UCSD-AML1 (cell line): ENCODE measurements at regions not wholly inside any gene's neighbourhood (a gene's known extent, or its start where the extent isn't known, plus 50 kb on each side); places are given as distances from the start of the nearest gene placed in this dataset.
"Not testable (repeated sequence)": the region's sequence is repeated elsewhere in the genome, so short reads cannot be mapped to it uniquely, and the experiment has no call there.

Source experiments
- DNase-seq: peaks from one replicate; lab custom pipeline; 2025; ENCODE audit not compliant: unreplicated experiment; lab: John Stamatoyannopoulos, UW

- DNase-seq, result no peak
Measured at GRCh38 chr4:60817609-60818008, 382.5 kb upstream of the ADGRL3 start.

GRCh38 chr4:60822986-60823385, 377.1 kb upstream of the ADGRL3 start:
- no peak for DNase-seq

GRCh38 chr4:60840020-60840419, 360.1 kb upstream of the ADGRL3 start:
- no peak for DNase-seq

- DNase-seq, result no peak
Measured at GRCh38 chr4:60846678-60847077, 353.4 kb upstream of the ADGRL3 start.

- DNase-seq, result no peak
Measured at GRCh38 chr4:60847614-60848013, 352.5 kb upstream of the ADGRL3 start.

- no peak for DNase-seq
Measured at GRCh38 chr4:60857130-60857753, 342.9 kb upstream of the ADGRL3 start.

GRCh38 chr4:60863442-60863841, 336.7 kb upstream of the ADGRL3 start:
- no peak for DNase-seq

- DNase-seq, result no peak
Measured at GRCh38 chr4:60865273-60865672, 334.9 kb upstream of the ADGRL3 start.

GRCh38 chr4:60868232-60868960, 331.7 kb upstream of the ADGRL3 start:
- DNase-seq, result no peak

- no peak for DNase-seq
Measured at GRCh38 chr4:60879135-60879701, 320.9 kb upstream of the ADGRL3 start.

GRCh38 chr4:60884587-60884986, 315.5 kb upstream of the ADGRL3 start:
- no peak for DNase-seq

- DNase-seq, result no peak
Measured at GRCh38 chr4:60885011-60885410, 315.1 kb upstream of the ADGRL3 start.

GRCh38 chr4:60890743-60891142, 309.4 kb upstream of the ADGRL3 start:
- DNase-seq, result no peak

- no peak for DNase-seq
Measured at GRCh38 chr4:60891947-60892346, 308.2 kb upstream of the ADGRL3 start.

GRCh38 chr4:60897415-60897814, 302.7 kb upstream of the ADGRL3 start:
- DNase-seq, result no peak

GRCh38 chr4:60905162-60905561, 295.0 kb upstream of the ADGRL3 start:
- no peak for DNase-seq

- no peak for DNase-seq
Measured at GRCh38 chr4:60911127-60911526, 289.0 kb upstream of the ADGRL3 start.

- no peak for DNase-seq
Measured at GRCh38 chr4:60913002-60913401, 287.1 kb upstream of the ADGRL3 start.

- DNase-seq, result no peak
Measured at GRCh38 chr4:60913671-60914070, 286.5 kb upstream of the ADGRL3 start.

- DNase-seq, result not testable (repeated sequence)
Measured at GRCh38 chr4:60921735-60922134, 278.4 kb upstream of the ADGRL3 start.

GRCh38 chr4:60923075-60923474, 277.1 kb upstream of the ADGRL3 start:
- DNase-seq, result no peak

- DNase-seq, result no peak
Measured at GRCh38 chr4:60926624-60927023, 273.5 kb upstream of the ADGRL3 start.
